ENCODE measurements at regions not wholly inside any gene's neighbourhood (a gene's known extent, or its start where the extent isn't known, plus 50 kb on each side); places are given as distances from the start of the nearest gene placed in this dataset.

GRCh38 chr2:23029111-23029510 is 355.9 kb upstream of the KLHL29 start:
- Histone ChIP-seq H3K4me1 (replicated peaks) (no peaks in the 10 kb centered on the region), H3K27me3 (replicated peaks; ENCODE audit: insufficient read depth) (no peaks in the 10 kb centered on the region), H3K27ac (no peak overlapping the region), H3K9me3 (no peaks in the 10 kb centered on the region), H3K4me3 (no peak overlapping the region), H3K36me3 (no peaks in the 10 kb centered on the region)
- no peak for DNase-seq (ENCODE audit: low spot score)
- intact Hi-C loops (cut with DNase I), result no loop called here
- 75% methylated on average over 5 of the region's 5 CpGs for WGBS
- no peak for TF ChIP-seq POLR2AphosphoS5 (IDR thresholded peaks at IDR 0.05)
- no peak for TF ChIP-seq POLR2A (IDR thresholded peaks at IDR 0.05)
- no peak for TF ChIP-seq CTCF (IDR thresholded peaks at IDR 0.05)

GRCh38 chr2:23029951-23030350 is 355.0 kb upstream of the KLHL29 start:
- WGBS, result 74% methylated on average over 5 of the region's 5 CpGs
- no peak overlapping the region for H3K4me3 ChIP-seq
- intact Hi-C loops (cut with DNase I), result no loop called here
- DNase-seq (ENCODE audit: low spot score), result no peak
- no peaks in the 10 kb centered on the region for H3K4me1 ChIP-seq (replicated peaks)
- no peaks in the 10 kb centered on the region for H3K27me3 ChIP-seq (replicated peaks; ENCODE audit: insufficient read depth)
- no peak overlapping the region for H3K27ac ChIP-seq
- H3K9me3 ChIP-seq, result no peaks in the 10 kb centered on the region
- TF ChIP-seq POLR2AphosphoS5 (IDR thresholded peaks at IDR 0.05) (no peak), CTCF (IDR thresholded peaks at IDR 0.05) (no peak), POLR2A (IDR thresholded peaks at IDR 0.05) (no peak)
- H3K36me3 ChIP-seq, result no peaks in the 10 kb centered on the region

- Histone ChIP-seq H3K4me1 (replicated peaks) (no peaks in the 10 kb centered on the region), H3K27ac (no peak overlapping the region), H3K9me3 (no peaks in the 10 kb centered on the region), H3K4me3 (no peak overlapping the region), H3K36me3 (no peaks in the 10 kb centered on the region), H3K27me3 (replicated peaks; ENCODE audit: insufficient read depth) (no peaks in the 10 kb centered on the region)
- no peak for TF ChIP-seq POLR2A (IDR thresholded peaks at IDR 0.05)
- no peak for TF ChIP-seq CTCF (IDR thresholded peaks at IDR 0.05)
- no peak for TF ChIP-seq POLR2AphosphoS5 (IDR thresholded peaks at IDR 0.05)
- no peak for DNase-seq (ENCODE audit: low spot score)
- 94% methylated on average over 3 of the region's 3 CpGs for WGBS
- intact Hi-C loops (cut with DNase I), result no loop called here
Observed at GRCh38 chr2:23034996-23035395, 350.0 kb upstream of the KLHL29 start.

- no peaks in the 10 kb centered on the region for H3K27me3 ChIP-seq (replicated peaks; ENCODE audit: insufficient read depth)
- TF ChIP-seq POLR2A (IDR thresholded peaks at IDR 0.05), result no peak
- TF ChIP-seq CTCF (IDR thresholded peaks at IDR 0.05), result no peak
- TF ChIP-seq POLR2AphosphoS5 (IDR thresholded peaks at IDR 0.05), result no peak
- no peaks in the 10 kb centered on the region for H3K36me3 ChIP-seq
- WGBS, result 69% methylated on average over 2 of the region's 2 CpGs
- no peak overlapping the region for H3K4me3 ChIP-seq
- no peak for DNase-seq (ENCODE audit: low spot score)
- H3K9me3 ChIP-seq, result no peaks in the 10 kb centered on the region
- intact Hi-C loops (cut with DNase I), result no loop called here
- no peak overlapping the region for H3K27ac ChIP-seq
- no peaks in the 10 kb centered on the region for H3K4me1 ChIP-seq (replicated peaks)
Observed at GRCh38 chr2:23036629-23037028, 348.4 kb upstream of the KLHL29 start.

GRCh38 chr2:23037596-23037995 is 347.4 kb upstream of the KLHL29 start:
- TF ChIP-seq POLR2A (IDR thresholded peaks at IDR 0.05) (no peak), CTCF (IDR thresholded peaks at IDR 0.05) (no peak)
- Histone ChIP-seq H3K27me3 (replicated peaks; ENCODE audit: insufficient read depth) (no peaks in the 10 kb centered on the region), H3K27ac (no peak overlapping the region), H3K4me3 (no peak overlapping the region), H3K36me3 (no peaks in the 10 kb centered on the region), H3K4me1 (replicated peaks) (no peaks in the 10 kb centered on the region), H3K9me3 (no peaks in the 10 kb centered on the region)
- intact Hi-C loops (cut with DNase I), result no loop called here
- 86% methylated on average over 2 of the region's 2 CpGs for WGBS
- DNase-seq (ENCODE audit: low spot score), result no peak
